GM23338 (cell line): ENCODE measurements at regions not wholly inside any gene's neighbourhood (a gene's known extent, or its start where the extent isn't known, plus 50 kb on each side); places are given as distances from the start of the nearest gene placed in this dataset.

Source experiments
- ATAC-seq: fragments of 200-7000 bp; cut with Tn5 transposase; 3 replicates; pipeline ENCODE4 v1.9.1; 2020
- DNase-seq: peaks from one replicate; pipeline ENCODE4 v3.0.0-alpha.2; 2015; ENCODE audit warnings: low spot score
- H2AFZ ChIP-seq: fragments of 200-600 bp; sonication (generic); 2 replicates; pipeline ENCODE4 v1.8.0; 2016; ENCODE audit warnings: antibody characterized with exemption, mild to moderate bottlenecking, moderate library complexity
- H3F3A ChIP-seq: fragments of 200-600 bp; sonication (generic); replicated peaks from 2 replicates; pipeline ENCODE4 v1.8.0; 2017; ENCODE audit warnings: antibody characterized with exemption, mixed run types, low read depth
- H3K27ac ChIP-seq: fragments of 200-600 bp; sonication (generic); 2 replicates; pipeline ENCODE4 v1.6.1; 2016; ENCODE audit warnings: low read depth
- H3K27me3 ChIP-seq: fragments of 200-600 bp; sonication (generic); 2 replicates; pipeline ENCODE4 v1.8.0; 2016; ENCODE audit warnings: mild to moderate bottlenecking, mixed run types, moderate library complexity; ENCODE audit not compliant: insufficient read depth
- H3K36me3 ChIP-seq: fragments of 200-600 bp; sonication (generic); 2 replicates; pipeline ENCODE4 v1.8.0; 2016; ENCODE audit warnings: mild to moderate bottlenecking; ENCODE audit not compliant: insufficient read depth
- H3K4me1 ChIP-seq: fragments of 200-600 bp; sonication (generic); 2 replicates; pipeline ENCODE4 v1.8.0; 2016; ENCODE audit warnings: mild to moderate bottlenecking, moderate library complexity; ENCODE audit not compliant: insufficient read depth
- H3K4me2 ChIP-seq: fragments of 200-600 bp; sonication (generic); 2 replicates; pipeline ENCODE4 v1.7.1; 2017; ENCODE audit warnings: mixed run types
- H3K4me3 ChIP-seq: fragments of 200-600 bp; sonication (generic); 2 replicates; pipeline ENCODE4 v1.6.1; 2016; ENCODE audit warnings: mixed run types
- H3K79me2 ChIP-seq: fragments of 200-600 bp; sonication (generic); replicated peaks from 2 replicates; pipeline ENCODE4 v1.8.0; 2017; ENCODE audit warnings: mild to moderate bottlenecking; ENCODE audit not compliant: insufficient read depth
- H3K9me2 ChIP-seq: fragments of 200-600 bp; sonication (generic); 2 replicates; pipeline ENCODE4 v1.8.0; 2017; ENCODE audit not compliant: insufficient read depth
- H4K20me1 ChIP-seq: fragments of 200-600 bp; sonication (generic); replicated peaks from 2 replicates; pipeline ENCODE4 v1.8.0; 2017; ENCODE audit warnings: mild to moderate bottlenecking; ENCODE audit not compliant: insufficient read depth
- H3K27ac Mint-ChIP-seq: 2 replicates; pipeline ENCODE4 v1.8.0; 2020; ENCODE audit warnings: inconsistent platforms, mild to moderate bottlenecking, moderate library complexity, mixed read lengths
- H3K27me3 Mint-ChIP-seq: 3 replicates; pipeline ENCODE4 v1.8.0; 2022; ENCODE audit warnings: low read depth, mild to moderate bottlenecking, moderate library complexity, mixed read lengths, inconsistent platforms; ENCODE audit not compliant: insufficient read depth, poor library complexity
- H3K36me3 Mint-ChIP-seq: 3 replicates; pipeline ENCODE4 v1.8.0; 2021; ENCODE audit warnings: low read depth, mild to moderate bottlenecking, inconsistent platforms, moderate library complexity, mixed read lengths
- H3K4me1 Mint-ChIP-seq: 3 replicates; pipeline ENCODE4 v1.8.0; 2020; ENCODE audit warnings: mild to moderate bottlenecking, inconsistent platforms, mixed read lengths
- H3K4me3 Mint-ChIP-seq: 3 replicates; pipeline ENCODE4 v1.8.0; 2021; ENCODE audit warnings: moderate library complexity, mild to moderate bottlenecking, inconsistent platforms, mixed read lengths
- H3K9me3 Mint-ChIP-seq: 3 replicates; pipeline ENCODE4 v1.8.0; 2020; ENCODE audit warnings: moderate library complexity, mild to moderate bottlenecking, inconsistent platforms, mixed read lengths
- CREB1 ChIP-seq: fragments of 250-450 bp; sonication (Bioruptor Pico); IDR thresholded peaks from 2 replicates; pipeline ENCODE4 v1.5.0; 2020; ENCODE audit warnings: low read depth, mild to moderate bottlenecking, moderate library complexity
- CTCF ChIP-seq, 2 experiments: fragments of 200-600 bp in 1 of 2; sonication (generic) in 1 of 2; conservative IDR thresholded peaks; 2 replicates each; pipeline versions ENCODE4 v1.5.1 to v1.6.1; 2016 to 2017; ENCODE audit warnings: antibody characterized with exemption in 2 of 2, low read depth in 2 of 2, mild to moderate bottlenecking in 2 of 2, moderate library complexity in 1 of 2
- EZH2 ChIP-seq: fragments of 200-600 bp; sonication (generic); IDR thresholded peaks from one replicate; pipeline ENCODE4 v1.8.0; 2017; ENCODE audit warnings: antibody characterized with exemption, mild to moderate bottlenecking, low read depth; ENCODE audit not compliant: unreplicated experiment
- EZH2phosphoT487 ChIP-seq: fragments of 200-600 bp; sonication (generic); IDR thresholded peaks from one replicate; pipeline ENCODE4 v1.8.1; 2018; ENCODE audit warnings: antibody characterized with exemption; ENCODE audit not compliant: unreplicated experiment
- JUNB ChIP-seq: IDR thresholded peaks from one replicate; pipeline ENCODE4 v1.6.1; 2016; ENCODE audit warnings: antibody characterized with exemption; ENCODE audit not compliant: unreplicated experiment
- NANOG ChIP-seq: IDR thresholded peaks from 2 replicates; pipeline ENCODE4 v1.6.1; 2016; ENCODE audit warnings: antibody characterized with exemption, borderline replicate concordance
- POLR2AphosphoS5 ChIP-seq: IDR thresholded peaks from 2 replicates; pipeline ENCODE4 v1.6.1; 2016; ENCODE audit warnings: antibody characterized with exemption, low read depth
- REST ChIP-seq: IDR thresholded peaks from one replicate; pipeline ENCODE4 v1.6.1; 2018; ENCODE audit warnings: antibody characterized with exemption; ENCODE audit not compliant: unreplicated experiment
- STAT1 ChIP-seq: IDR thresholded peaks from one replicate; pipeline ENCODE4 v1.6.1; 2016; ENCODE audit warnings: antibody characterized with exemption; ENCODE audit not compliant: unreplicated experiment
- ZNF114 ChIP-seq: fragments of 250-450 bp; sonication (Bioruptor Pico); IDR thresholded peaks from 2 replicates; pipeline ENCODE4 v1.5.0; 2020; ENCODE audit warnings: mild to moderate bottlenecking, moderate library complexity
- ZNF331 ChIP-seq: fragments of 250-450 bp; sonication (Bioruptor Pico); IDR thresholded peaks from 2 replicates; pipeline ENCODE4 v1.5.0; 2020; ENCODE audit warnings: low read depth, mild to moderate bottlenecking, moderate library complexity
- ZNF462 ChIP-seq: fragments of 250-450 bp; sonication (Bioruptor Pico); IDR thresholded peaks from 2 replicates; pipeline ENCODE4 v1.5.0; 2020; ENCODE audit warnings: mild to moderate bottlenecking, moderate library complexity
- TF ChIP-seq, protein P1 (sequence below): IDR thresholded peaks from 2 replicates; pipeline ENCODE4 v1.6.1; 2016; ENCODE audit warnings: antibody characterized with exemption

DNA sequence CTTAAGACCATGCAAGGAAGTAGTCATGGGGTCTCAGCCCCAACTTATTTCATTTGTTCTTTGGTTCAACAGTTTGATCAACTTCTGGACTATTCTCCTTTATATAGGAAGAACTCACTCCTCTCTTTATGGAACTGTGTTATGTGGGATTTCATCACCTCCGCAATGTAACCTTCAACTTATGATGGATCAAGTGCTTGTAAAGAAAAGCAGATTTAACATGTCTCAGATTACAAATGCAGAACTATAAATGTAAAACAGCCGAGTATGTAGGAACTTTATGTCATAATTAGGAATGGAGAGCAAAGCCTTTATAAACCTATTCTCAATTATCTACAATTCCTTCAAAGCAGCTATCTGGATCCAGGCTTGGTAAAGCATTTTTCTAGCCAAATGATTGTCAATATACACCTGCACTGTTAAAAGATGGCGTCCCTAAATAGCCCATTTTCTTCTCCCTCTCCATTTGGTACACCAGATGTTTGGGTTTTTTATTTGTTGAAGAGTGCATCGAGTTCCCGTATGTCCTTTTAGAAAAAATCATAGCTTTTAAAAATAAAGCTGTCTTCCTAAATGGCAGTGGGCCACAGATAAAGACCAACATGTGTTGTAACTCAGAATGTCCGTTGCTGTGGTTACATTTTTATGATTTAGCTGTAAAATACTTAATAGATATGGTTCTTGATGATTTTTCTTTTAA, 985.1 kb upstream of the SLC35B3 start:
- Mint-ChIP-seq H3K4me3 (no peak overlapping the region), H3K36me3 (no peaks in the 10 kb centered on the region), H3K27ac (no peak overlapping the region), H3K27me3 (peaks cover 3% of the 10 kb centered on the region), H3K9me3 (no peaks in the 10 kb centered on the region), H3K4me1 (peaks cover 10% of the 10 kb centered on the region; the same call in 2 of the 3 replicates)
- no peak for TF ChIP-seq CREB1 (CRISPR knock-in tag)
- no peak for TF ChIP-seq STAT1
- no peak for TF ChIP-seq REST
- no peak for TF ChIP-seq CTCF (conservative IDR thresholded peaks at IDR 0.05; ENCODE audit: low read depth in 2 of 2)
- no peak for TF ChIP-seq NANOG
- TF ChIP-seq ZNF462 (CRISPR knock-in tag): no peak
- TF ChIP-seq JUNB: no peak
- no peak for TF ChIP-seq POLR2AphosphoS5
- TF ChIP-seq ZNF331 (CRISPR knock-in tag): no peak
- no peak for TF ChIP-seq ZNF114
- no peak for TF ChIP-seq EZH2
- TF ChIP-seq EZH2phosphoT487: no peak
- TF ChIP-seq, protein P1, sequence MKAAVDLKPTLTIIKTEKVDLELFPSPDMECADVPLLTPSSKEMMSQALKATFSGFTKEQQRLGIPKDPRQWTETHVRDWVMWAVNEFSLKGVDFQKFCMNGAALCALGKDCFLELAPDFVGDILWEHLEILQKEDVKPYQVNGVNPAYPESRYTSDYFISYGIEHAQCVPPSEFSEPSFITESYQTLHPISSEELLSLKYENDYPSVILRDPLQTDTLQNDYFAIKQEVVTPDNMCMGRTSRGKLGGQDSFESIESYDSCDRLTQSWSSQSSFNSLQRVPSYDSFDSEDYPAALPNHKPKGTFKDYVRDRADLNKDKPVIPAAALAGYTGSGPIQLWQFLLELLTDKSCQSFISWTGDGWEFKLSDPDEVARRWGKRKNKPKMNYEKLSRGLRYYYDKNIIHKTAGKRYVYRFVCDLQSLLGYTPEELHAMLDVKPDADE: no peak
- H3K36me3 ChIP-seq: no peaks in the 10 kb centered on the region
- no peaks in the 10 kb centered on the region for H3K4me1 ChIP-seq
- H3K9me2 ChIP-seq: no peaks in the 10 kb centered on the region; the same call in 1 of the 2 replicates
- no peak overlapping the region for H3K27ac ChIP-seq
- H3F3A ChIP-seq: no peaks in the 10 kb centered on the region
- H4K20me1 ChIP-seq: no peaks in the 10 kb centered on the region
- H3K4me2 ChIP-seq: no peak overlapping the region
- H3K79me2 ChIP-seq: no peaks in the 10 kb centered on the region
- H3K4me3 ChIP-seq: no peak overlapping the region
- DNase-seq (no peak), ATAC-seq (no peak)
- no peaks in the 10 kb centered on the region for H3K27me3 ChIP-seq
- H2AFZ ChIP-seq: no peak overlapping the region
